ENCODE measurements at regions not wholly inside any gene's neighbourhood (a gene's known extent, or its start where the extent isn't known, plus 50 kb on each side); places are given as distances from the start of the nearest gene placed in this dataset.
"Not testable (repeated sequence)": the region's sequence is repeated elsewhere in the genome, so short reads cannot be mapped to it uniquely, and the experiment has no call there.

- DNase-seq (ENCODE audit: low spot score) = no peak
Measured at GRCh38 chrX:75673468-75673867, 111.6 kb downstream of the MAGEE2 start.

GRCh38 chrX:75655627-75656026 is 129.4 kb downstream of the MAGEE2 start:
- DNase-seq (ENCODE audit: low spot score) = no peak

GRCh38 chrX:75649829-75650228 is 127.0 kb upstream of the ZDHHC15 start:
- no peak for DNase-seq (ENCODE audit: low spot score)

- peak; percentile 40 for DNase-seq (ENCODE audit: low spot score)
Measured at GRCh38 chrX:75648803-75649588, 126.2 kb upstream of the ZDHHC15 start.

GRCh38 chrX:75642811-75643361 is 120.0 kb upstream of the ZDHHC15 start:
- peak; percentile 61 for DNase-seq (ENCODE audit: low spot score)

- DNase-seq (ENCODE audit: low spot score) = no peak
Measured at GRCh38 chrX:75638332-75638731, 115.5 kb upstream of the ZDHHC15 start.

GRCh38 chrX:75625232-75625631 is 102.4 kb upstream of the ZDHHC15 start:
- DNase-seq (ENCODE audit: low spot score) = no peak

- DNase-seq (ENCODE audit: low spot score) = no peak
Measured at GRCh38 chrX:75623535-75623934, 100.7 kb upstream of the ZDHHC15 start.

- DNase-seq (ENCODE audit: low spot score) = no peak
Measured at GRCh38 chrX:75609406-75609805, 86.6 kb upstream of the ZDHHC15 start.

- DNase-seq (ENCODE audit: low spot score) = peak; percentile 24
Measured at GRCh38 chrX:75603833-75604232, 81.0 kb upstream of the ZDHHC15 start.

GRCh38 chrX:75602022-75602421 is 79.2 kb upstream of the ZDHHC15 start:
- DNase-seq (ENCODE audit: low spot score) = not testable (repeated sequence)

GRCh38 chrX:75596178-75596577 is 73.3 kb upstream of the ZDHHC15 start:
- no peak for DNase-seq (ENCODE audit: low spot score)

- DNase-seq (ENCODE audit: low spot score) = not testable (repeated sequence)
Measured at GRCh38 chrX:75593186-75593585, 70.3 kb upstream of the ZDHHC15 start.

GRCh38 chrX:75582511-75582910 is 59.7 kb upstream of the ZDHHC15 start:
- DNase-seq (ENCODE audit: low spot score) = no peak
